ENCODE measurements at regions not wholly inside any gene's neighbourhood (a gene's known extent, or its start where the extent isn't known, plus 50 kb on each side); places are given as distances from the start of the nearest gene placed in this dataset.
A peak's percentile ranks its signal among the peaks of the same experiment; 100 is the strongest.

DNA sequence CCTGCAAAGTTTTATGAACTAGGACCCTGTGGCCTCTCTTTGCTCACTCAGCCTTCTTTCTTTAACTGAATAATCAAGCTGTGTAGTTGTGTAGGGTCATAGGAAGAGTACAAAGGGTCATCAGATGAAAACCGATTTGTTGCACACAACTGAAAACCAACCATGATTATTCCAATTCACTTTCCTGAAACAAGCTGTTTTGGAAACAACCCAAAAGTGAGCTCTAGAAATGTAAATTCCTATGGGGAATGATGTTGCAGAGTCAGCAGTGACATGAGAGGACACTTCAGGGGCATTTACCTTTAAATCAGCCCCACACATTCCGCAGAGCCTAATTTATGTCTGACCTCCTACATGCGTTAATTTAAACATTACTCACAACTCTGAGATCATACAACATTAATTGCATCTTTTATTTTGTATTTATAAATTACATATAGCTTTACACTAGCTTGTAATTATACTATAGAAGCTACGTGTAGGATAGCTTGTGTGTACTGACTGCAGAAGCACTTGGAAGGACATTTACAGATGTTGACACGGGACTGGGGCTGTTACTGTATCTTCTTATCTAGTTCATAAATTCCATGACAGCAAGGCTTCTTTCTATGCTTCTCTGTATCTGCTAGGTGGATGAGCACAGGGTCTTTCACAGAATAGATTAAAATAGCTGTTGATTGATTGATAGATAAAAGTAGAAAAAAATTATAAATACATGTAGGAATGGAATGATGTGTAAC, 139.9 kb upstream of the AKR1E2 start:
- TF ChIP-seq, protein P1, sequence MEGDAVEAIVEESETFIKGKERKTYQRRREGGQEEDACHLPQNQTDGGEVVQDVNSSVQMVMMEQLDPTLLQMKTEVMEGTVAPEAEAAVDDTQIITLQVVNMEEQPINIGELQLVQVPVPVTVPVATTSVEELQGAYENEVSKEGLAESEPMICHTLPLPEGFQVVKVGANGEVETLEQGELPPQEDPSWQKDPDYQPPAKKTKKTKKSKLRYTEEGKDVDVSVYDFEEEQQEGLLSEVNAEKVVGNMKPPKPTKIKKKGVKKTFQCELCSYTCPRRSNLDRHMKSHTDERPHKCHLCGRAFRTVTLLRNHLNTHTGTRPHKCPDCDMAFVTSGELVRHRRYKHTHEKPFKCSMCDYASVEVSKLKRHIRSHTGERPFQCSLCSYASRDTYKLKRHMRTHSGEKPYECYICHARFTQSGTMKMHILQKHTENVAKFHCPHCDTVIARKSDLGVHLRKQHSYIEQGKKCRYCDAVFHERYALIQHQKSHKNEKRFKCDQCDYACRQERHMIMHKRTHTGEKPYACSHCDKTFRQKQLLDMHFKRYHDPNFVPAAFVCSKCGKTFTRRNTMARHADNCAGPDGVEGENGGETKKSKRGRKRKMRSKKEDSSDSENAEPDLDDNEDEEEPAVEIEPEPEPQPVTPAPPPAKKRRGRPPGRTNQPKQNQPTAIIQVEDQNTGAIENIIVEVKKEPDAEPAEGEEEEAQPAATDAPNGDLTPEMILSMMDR (IDR thresholded peaks at IDR 0.05; ENCODE audit: insufficient read depth, low read depth, low read length, missing control alignments): no peak
- no peak for DNase-seq (ENCODE audit: low read depth)
- no peak overlapping the region for H3K4me3 ChIP-seq (ENCODE audit: low read length)

DNA sequence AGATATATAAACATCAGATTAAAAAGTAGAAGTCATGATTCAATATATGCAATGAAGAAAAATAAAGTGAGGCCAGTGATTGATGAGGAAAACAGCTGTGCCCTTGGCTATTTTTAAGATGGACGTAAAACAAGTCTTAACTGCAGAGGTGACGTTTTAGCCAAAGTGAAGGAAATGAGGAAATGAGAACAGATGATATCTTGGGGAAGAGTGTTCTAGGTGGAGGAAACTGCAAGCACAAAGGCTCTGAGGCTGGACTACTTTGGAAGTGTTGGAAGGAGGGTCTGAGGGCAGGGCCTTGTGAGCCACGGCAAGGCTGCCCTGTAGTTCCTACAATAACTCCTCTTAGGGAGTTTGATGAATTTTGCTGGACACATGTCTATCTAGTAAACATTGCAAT, 140.5 kb upstream of the AKR1E2 start:
- H3K4me3 ChIP-seq (ENCODE audit: low read length): no peak overlapping the region
- TF ChIP-seq, protein P1 (IDR thresholded peaks at IDR 0.05; ENCODE audit: insufficient read depth, low read depth, low read length, missing control alignments): no peak
- no peak for DNase-seq (ENCODE audit: low read depth)

DNA sequence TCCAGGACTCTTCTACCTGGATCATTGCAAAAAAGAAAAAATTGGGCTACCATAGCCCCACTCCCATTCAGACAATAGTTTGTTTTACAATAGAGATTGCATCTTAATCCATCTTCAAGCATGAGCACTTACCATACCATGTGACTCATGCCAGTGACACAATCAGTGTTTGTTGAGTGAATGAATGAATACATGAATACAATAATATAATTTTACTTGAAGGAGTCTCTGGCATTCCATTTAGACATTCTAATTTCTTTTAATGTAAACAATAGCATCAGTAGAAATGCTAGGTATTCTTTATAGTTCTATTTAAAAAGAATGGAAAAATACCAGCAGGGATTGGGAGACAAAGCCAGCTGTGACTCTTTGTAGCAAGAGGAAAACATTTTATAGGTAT, 141.6 kb upstream of the AKR1E2 start:
- peak; percentile 85 for DNase-seq (ENCODE audit: low read depth)
- TF ChIP-seq, protein P1 (IDR thresholded peaks at IDR 0.05; ENCODE audit: insufficient read depth, low read depth, low read length, missing control alignments): no peak
- H3K4me3 ChIP-seq (ENCODE audit: low read length): no peak overlapping the region

DNA sequence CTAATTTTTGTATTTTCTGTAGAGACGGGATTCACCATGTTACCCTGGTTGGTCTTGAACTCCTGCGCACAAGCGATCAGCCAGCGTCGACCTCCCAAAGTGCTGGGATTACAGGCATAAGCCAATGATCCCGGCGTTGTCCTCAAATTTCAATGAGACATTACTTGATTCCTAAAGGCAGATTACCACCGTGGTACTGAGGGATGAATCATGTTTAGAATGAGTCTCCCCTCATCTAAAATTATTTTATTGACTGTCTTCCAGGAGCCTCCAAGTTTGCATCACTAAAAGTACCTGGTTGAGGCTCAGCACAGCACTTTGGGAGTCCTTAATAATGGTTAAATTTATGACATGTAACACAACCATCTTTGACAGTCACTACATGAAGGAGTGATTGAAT, 142.2 kb upstream of the AKR1E2 start:
- TF ChIP-seq, protein P1 (IDR thresholded peaks at IDR 0.05; ENCODE audit: insufficient read depth, low read depth, low read length, missing control alignments): no peak
- no peak overlapping the region for H3K4me3 ChIP-seq (ENCODE audit: low read length)
- no peak for DNase-seq (ENCODE audit: low read depth)

DNA sequence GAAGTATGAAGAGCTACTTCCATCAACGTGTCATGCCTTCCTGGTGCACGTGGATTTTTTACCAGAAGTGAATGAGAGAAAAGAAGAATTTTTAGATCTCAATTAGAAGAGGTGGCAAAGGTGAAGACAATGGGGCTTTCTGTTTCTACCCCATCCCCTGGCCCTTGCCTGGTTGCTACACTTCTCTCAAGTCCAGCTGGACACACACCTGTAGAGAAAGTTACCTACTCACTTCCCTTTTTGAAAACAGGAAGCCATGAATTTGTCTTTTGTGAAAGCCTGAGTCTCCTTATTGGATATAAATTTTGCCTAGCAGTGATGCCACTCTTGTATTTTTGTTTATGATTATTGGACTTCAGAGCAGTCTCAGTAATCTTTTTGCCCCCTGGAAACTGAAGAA, 142.9 kb upstream of the AKR1E2 start:
- no peak for DNase-seq (ENCODE audit: low read depth)
- TF ChIP-seq, protein P1 (IDR thresholded peaks at IDR 0.05; ENCODE audit: insufficient read depth, low read depth, low read length, missing control alignments): no peak

DNA sequence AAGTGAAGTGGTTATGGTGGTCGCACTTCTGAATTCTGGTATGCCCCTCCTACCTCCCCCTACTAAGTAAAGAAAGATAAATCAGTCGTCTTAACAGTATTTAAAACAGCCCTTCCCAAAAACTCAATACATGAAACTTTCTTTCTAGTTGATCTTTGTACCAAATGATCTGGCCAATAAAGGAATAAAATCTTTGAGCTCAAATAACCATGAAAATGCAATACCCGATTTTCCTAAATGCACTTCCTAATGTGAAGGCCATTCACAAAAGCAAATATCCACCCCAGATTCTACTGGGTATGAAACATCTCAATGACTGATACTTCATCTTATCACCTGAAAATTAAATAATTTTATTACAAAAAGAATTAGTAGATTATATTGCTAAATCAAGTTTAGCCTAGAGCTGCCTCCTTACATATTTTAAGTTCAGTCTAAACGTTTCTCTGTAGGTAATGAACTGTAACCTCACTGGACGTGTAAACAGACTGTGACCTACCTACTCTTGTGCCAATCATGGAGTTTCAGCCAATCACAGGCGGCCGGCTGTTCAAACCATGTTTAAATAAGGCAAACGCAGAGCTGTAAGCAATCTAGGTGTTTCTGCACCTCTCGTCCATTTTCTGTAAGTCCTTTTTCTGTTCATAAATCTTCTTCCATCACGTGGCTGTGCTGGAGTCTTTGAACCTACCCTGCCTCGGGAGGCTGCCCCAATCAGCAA, 146.9 kb upstream of the AKR1E2 start:
- H3K4me3 ChIP-seq (ENCODE audit: low read length): no peak overlapping the region
- no peak for DNase-seq (ENCODE audit: low read depth)
- TF ChIP-seq, protein P1 (IDR thresholded peaks at IDR 0.05; ENCODE audit: insufficient read depth, low read depth, low read length, missing control alignments): no peak

More for the DNA sequence above, 142.9 kb upstream of the AKR1E2 start:
- H3K4me3 ChIP-seq (ENCODE audit: low read length): no peak overlapping the region
